Kidney (tissue), 13 donors: ENCODE measurements at regions not wholly inside any gene's neighbourhood (a gene's known extent, or its start where the extent isn't known, plus 50 kb on each side); places are given as distances from the start of the nearest gene placed in this dataset.

Experiments used
- DNase-seq, 5 donors: peaks; one replicate each; pipeline ENCODE4 v3.0.0-alpha.2; 2013 to 2020
- FAIRE-seq: peaks from 2 replicates; lab custom pipeline; 2012; peaks lifted over from hg19 to GRCh38; lab: Jason Lieb, UNC
- H3K27ac ChIP-seq, 2 donors: one replicate each; pipeline ENCODE4 v1.7.0; 2013; ENCODE audit warnings: low read depth in 2 of 2, low read length in 2 of 2, inconsistent platforms in 1 of 2
- H3K27me3 ChIP-seq: one replicate; pipeline ENCODE4 v1.7.1; 2013; ENCODE audit warnings: low read length, inconsistent platforms; ENCODE audit not compliant: control insufficient read depth, insufficient read depth
- H3K36me3 ChIP-seq, 3 donors: one replicate each; pipeline versions ENCODE4 v1.7.0 to v1.7.1; 2013; ENCODE audit warnings: low read length in 3 of 3, control low read depth in 1 of 3, inconsistent platforms in 1 of 3; ENCODE audit not compliant: insufficient read depth in 3 of 3, control insufficient read depth in 2 of 3
- H3K4me1 ChIP-seq, 3 donors: one replicate each; pipeline versions ENCODE4 v1.7.0 to v1.7.1; 2013; ENCODE audit warnings: low read length in 3 of 3, inconsistent platforms in 1 of 3, low read depth in 1 of 3; ENCODE audit not compliant: control insufficient read depth in 2 of 3, insufficient read depth in 2 of 3
- H3K4me3 ChIP-seq, 3 donors: one replicate each; pipeline versions ENCODE4 v1.7.0 to v1.8.1; 2013; ENCODE audit warnings: low read length in 3 of 3, control low read depth in 1 of 3, inconsistent platforms in 1 of 3
- H3K9ac ChIP-seq, 3 donors: one replicate each; pipeline versions ENCODE4 v1.7.0 to v1.7.1; 2013; ENCODE audit warnings: low read length in 3 of 3, control low read depth in 1 of 3, inconsistent platforms in 1 of 3
- H3K9me3 ChIP-seq, 3 donors: one replicate each; pipeline versions ENCODE4 v1.7.0 to v1.7.1; 2013; ENCODE audit warnings: low read length in 3 of 3, control low read depth in 1 of 3, inconsistent platforms in 1 of 3; ENCODE audit not compliant: control insufficient read depth in 2 of 3, insufficient read depth in 1 of 3
- CTCF ChIP-seq: IDR thresholded peaks from 3 replicates; pipeline ENCODE4 v1.5.1; 2012; ENCODE audit warnings: mild to moderate bottlenecking, moderate library complexity, borderline replicate concordance; ENCODE audit not compliant: insufficient read depth; ENCODE audit errors: extremely low read depth
- intact Hi-C: fragments of 100-400 bp; cut with DNase I; formaldehyde crosslinking; loops from one replicate; pipeline ENCODE4 v1.11.1; 2022
- donor health status: control.
- donor health status: control.
- donor health status: control.
- donor health status: control.
- donor health status: control.
- donor health status: DM: yes; HTN: yes; CAD: no.
- donor health status: Normal renal cell carcinoma (clear cell type).

- Histone ChIP-seq H3K9me3 (no peaks in the 10 kb centered on the region), H3K9ac (no peak overlapping the region), H3K4me1 (no peaks in the 10 kb centered on the region), H3K27me3 (no peaks in the 10 kb centered on the region), H3K36me3 (no peaks in the 10 kb centered on the region), H3K27ac (no peak overlapping the region), H3K4me3 (no peak overlapping the region)
- intact Hi-C loops: no loop called here
- TF ChIP-seq CTCF: no peak
- DNase-seq (no peak), FAIRE-seq (no peak)
Measured at GRCh38 chr2:155080373-155080772, 381.9 kb downstream of the KCNJ3 start.

- no peak for TF ChIP-seq CTCF
- DNase-seq (peak in 1 of 5 donors; percentile 1), FAIRE-seq (no peak)
- H3K36me3 ChIP-seq: no peaks in the 10 kb centered on the region
- H3K4me3 ChIP-seq: no peak overlapping the region
- H3K27me3 ChIP-seq: no peaks in the 10 kb centered on the region
- H3K4me1 ChIP-seq: no peaks in the 10 kb centered on the region
- H3K9ac ChIP-seq: no peak overlapping the region
- H3K27ac ChIP-seq: no peak overlapping the region
- no peaks in the 10 kb centered on the region for H3K9me3 ChIP-seq
- intact Hi-C loops: no loop called here
Measured at GRCh38 chr2:155070489-155070888, 372.0 kb downstream of the KCNJ3 start.

- peaks cover 0 to 4% (median 0%) of the 10 kb centered on the region in 3 donors for H3K9me3 ChIP-seq
- FAIRE-seq: no peak
- no peak overlapping the region for H3K27ac ChIP-seq
- no peak overlapping the region for H3K9ac ChIP-seq
- no peaks in the 10 kb centered on the region for H3K27me3 ChIP-seq
- no peaks in the 10 kb centered on the region for H3K36me3 ChIP-seq
- no peak for DNase-seq
- no peaks in the 10 kb centered on the region for H3K4me1 ChIP-seq
- TF ChIP-seq CTCF: no peak
- intact Hi-C loops: no loop called here
- H3K4me3 ChIP-seq: no peak overlapping the region
Measured at GRCh38 chr2:155062922-155063258, 364.4 kb downstream of the KCNJ3 start.

GRCh38 chr2:155062250-155062921, 363.9 kb downstream of the KCNJ3 start:
- FAIRE-seq (no peak), DNase-seq (no peak)
- Histone ChIP-seq H3K27ac (no peak overlapping the region), H3K4me3 (no peak overlapping the region), H3K4me1 (no peaks in the 10 kb centered on the region), H3K36me3 (no peaks in the 10 kb centered on the region), H3K27me3 (no peaks in the 10 kb centered on the region), H3K9me3 (peaks cover 0 to 4% (median 0%) of the 10 kb centered on the region in 3 donors), H3K9ac (no peak overlapping the region)
- no peak for TF ChIP-seq CTCF
- intact Hi-C loops: no loop called here
